Stimulated activated CD4-positive, alpha-beta T cell treated with anti-CD3 and anti-CD28 coated beads, TNF-alpha, amount 100 ng/mL, for 1 hour (primary cell): ENCODE measurements at regions not wholly inside any gene's neighbourhood (a gene's known extent, or its start where the extent isn't known, plus 50 kb on each side); places are given as distances from the start of the nearest gene placed in this dataset.
"Not testable (repeated sequence)": the region's sequence is repeated elsewhere in the genome, so short reads cannot be mapped to it uniquely, and the experiment has no call there.

Experiments
- DNase-seq, 3 donors: peaks; one replicate each; pipeline ENCODE4 v3.0.0-alpha.2; 2020; ENCODE audit warnings: low read depth in 3 of 3, low spot score in 1 of 3

- DNase-seq, result not testable (repeated sequence)
These were observed 52.1 kb upstream of the PLGLB2 start for GRCh38 chr2:87695596-87696323.
